ENCODE measurements at regions not wholly inside any gene's neighbourhood (a gene's known extent, or its start where the extent isn't known, plus 50 kb on each side); places are given as distances from the start of the nearest gene placed in this dataset.

- H3K4me2 ChIP-seq (ENCODE audit: low read length) = no peak overlapping the region
- no peak for ATAC-seq
- no peaks in the 10 kb centered on the region for H3K36me3 ChIP-seq (ENCODE audit: control insufficient read depth in 1 of 2, insufficient read depth in 2 of 2, low read length in 2 of 2)
- no peak overlapping the region for H3K27ac ChIP-seq (ENCODE audit: low read depth, low read length)
- no peaks in the 10 kb centered on the region for H4K20me1 ChIP-seq (ENCODE audit: insufficient read depth)
- ChIA-PET CTCF (no interaction called here), RAD21 (ENCODE audit: low non-redundant PET in 1 of 2, low total read pairs in 2 of 2, uncharacterized antibody in 2 of 2, unreplicated experiment in 2 of 2) (no interaction called here), POLR2A (no interaction called here)
- H3K27me3 ChIP-seq (ENCODE audit: insufficient read depth, low read length) = no peaks in the 10 kb centered on the region
- TF ChIP-seq ZNF274 (IDR thresholded peaks at IDR 0.05; ENCODE audit: low read depth, low read length) (no peak), REST (IDR thresholded peaks at IDR 0.05; ENCODE audit: low read depth) (no peak), TCF7L2 (IDR thresholded peaks at IDR 0.05; ENCODE audit: borderline replicate concordance, extremely low read depth, insufficient read depth, insufficient read length) (no peak), EZH2 (IDR thresholded peaks at IDR 0.05) (no peak), POLR2A (IDR thresholded peaks at IDR 0.05; ENCODE audit: borderline replicate concordance, extremely low read depth, insufficient read depth, insufficient read length) (no peak), CEBPB (IDR thresholded peaks at IDR 0.05; ENCODE audit: low read depth) (no peak), SP1 (IDR thresholded peaks at IDR 0.05; ENCODE audit: low read depth) (no peak), YY1 (IDR thresholded peaks at IDR 0.05; ENCODE audit: extremely low read depth, insufficient replicate concordance, low read depth, low read length) (no peak), ATF3 (IDR thresholded peaks at IDR 0.05) (no peak), RAD21 (IDR thresholded peaks at IDR 0.05; ENCODE audit: low read depth) (no peak), MAX (IDR thresholded peaks at IDR 0.05) (no peak), POLR2AphosphoS5 (IDR thresholded peaks at IDR 0.05; ENCODE audit: low read depth, low read length) (no peak), EGR1 (IDR thresholded peaks at IDR 0.05; ENCODE audit: low read depth) (no peak), SRF (IDR thresholded peaks at IDR 0.05; ENCODE audit: low read depth) (no peak), ZBTB33 (IDR thresholded peaks at IDR 0.05; ENCODE audit: extremely low read depth, insufficient replicate concordance, low read length) (no peak), SIN3A (IDR thresholded peaks at IDR 0.05; ENCODE audit: low read depth) (no peak), ELF1 (IDR thresholded peaks at IDR 0.05; ENCODE audit: borderline replicate concordance, low read depth) (no peak), CTCF (IDR thresholded peaks at IDR 0.05 in 2 of 3, conservative IDR thresholded peaks at IDR 0.05 in 1 of 3; ENCODE audit: borderline replicate concordance in 1 of 3, insufficient read depth in 1 of 3, low read depth in 2 of 3, low read length in 2 of 3) (no peak), ZFX (IDR thresholded peaks at IDR 0.05) (no peak)
- no peak overlapping the region for H2AFZ ChIP-seq (ENCODE audit: low read depth, low read length, poor library complexity, severe bottlenecking)
- H3K9me2 ChIP-seq (ENCODE audit: insufficient read depth) = no peaks in the 10 kb centered on the region
- no peaks in the 10 kb centered on the region for H3K79me2 ChIP-seq (ENCODE audit: insufficient read depth, low read length)
- no peaks in the 10 kb centered on the region for H3K4me1 ChIP-seq (ENCODE audit: control insufficient read depth in 1 of 2, insufficient read depth in 2 of 2, low read length in 2 of 2)
- no peak overlapping the region for H3K9ac ChIP-seq (ENCODE audit: low read length)
- no peak overlapping the region for H3K4me3 ChIP-seq (replicated peaks in 1 of 2; ENCODE audit: low read depth in 1 of 2, low read length in 2 of 2)
- no peak for DNase-seq (ENCODE audit: low read depth, low spot score)
- intact Hi-C loops (cut with micrococcal nuclease) = no loop called here
- BruUV-seq (replicated peaks) = no TSS peak
- no peaks in the 10 kb centered on the region for H3K9me3 ChIP-seq (ENCODE audit: control insufficient read depth in 1 of 2, insufficient read depth in 1 of 2, low read depth in 1 of 2, low read length in 2 of 2)
Measured at GRCh38 chr2:146602856-146603255, 1242.0 kb upstream of the ACVR2A start.
